ENCODE measurements at regions not wholly inside any gene's neighbourhood (a gene's known extent, or its start where the extent isn't known, plus 50 kb on each side); places are given as distances from the start of the nearest gene placed in this dataset.

DNA sequence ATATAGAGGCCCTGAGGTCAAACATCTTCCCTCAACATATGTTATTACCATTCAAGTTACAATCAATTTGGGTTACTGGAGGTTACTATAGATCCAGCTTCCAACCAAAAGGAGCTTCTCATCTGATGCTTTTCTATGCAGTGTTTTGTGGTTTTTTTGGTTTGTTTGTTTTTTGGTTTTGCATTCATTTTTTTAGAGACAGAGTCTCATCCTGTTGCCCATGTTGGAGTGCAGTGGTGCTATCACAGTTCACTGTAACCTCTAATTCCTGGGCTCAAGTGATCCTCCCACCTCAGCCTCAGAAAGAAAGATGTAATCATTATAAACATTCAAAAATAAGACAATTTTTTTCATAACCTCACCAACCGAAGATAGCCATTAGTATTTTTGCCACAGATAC, 124.4 kb upstream of the JARID2 start:
- no peaks in the 10 kb centered on the region for H3K27me3 ChIP-seq
- no peak for TF ChIP-seq CTCF (IDR thresholded peaks at IDR 0.05)
- DNase-seq (ENCODE audit: low spot score in 2 of 2), result no peak
- H3K9me3 ChIP-seq, result no peaks in the 10 kb centered on the region
- no peak overlapping the region for H3K27ac ChIP-seq
- intact Hi-C loops (cut with DNase I), result no loop called here
- H3K4me1 ChIP-seq, result no peaks in the 10 kb centered on the region
- no peak overlapping the region for H3K4me3 ChIP-seq
- H3K36me3 ChIP-seq, result no peaks in the 10 kb centered on the region

DNA sequence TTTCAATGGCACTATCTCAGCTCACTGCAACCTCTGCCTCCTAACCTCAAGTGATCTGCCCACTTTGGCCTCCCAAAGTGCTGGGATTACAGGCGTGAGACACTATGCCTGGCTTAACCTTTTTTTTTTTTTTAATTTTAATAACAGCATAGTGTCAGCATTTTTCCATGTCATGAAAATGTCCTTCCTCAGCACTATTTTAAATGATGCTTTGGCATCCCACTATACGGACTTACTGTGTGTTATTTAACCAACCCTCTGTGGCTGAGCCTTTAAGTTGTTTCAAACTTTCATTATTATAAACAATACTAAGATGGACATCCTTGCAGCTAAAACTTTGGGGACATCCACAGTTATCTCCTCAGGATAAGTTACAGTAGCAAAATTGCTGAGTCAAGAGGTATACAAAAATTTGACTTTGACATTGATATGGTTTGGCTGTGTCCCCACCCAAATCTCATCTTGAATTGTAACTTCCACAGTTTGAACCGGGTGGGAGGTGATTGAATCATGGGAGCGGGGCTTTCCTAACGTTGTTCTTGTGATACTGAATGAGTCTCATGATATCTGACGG, 123.8 kb upstream of the JARID2 start:
- Histone ChIP-seq H3K9me3 (no peaks in the 10 kb centered on the region), H3K4me3 (no peak overlapping the region), H3K27ac (no peak overlapping the region), H3K36me3 (no peaks in the 10 kb centered on the region), H3K4me1 (no peaks in the 10 kb centered on the region), H3K27me3 (no peaks in the 10 kb centered on the region)
- DNase-seq (ENCODE audit: low spot score in 2 of 2), result no peak
- TF ChIP-seq CTCF (IDR thresholded peaks at IDR 0.05), result no peak
- intact Hi-C loops (cut with DNase I), result no loop called here

DNA sequence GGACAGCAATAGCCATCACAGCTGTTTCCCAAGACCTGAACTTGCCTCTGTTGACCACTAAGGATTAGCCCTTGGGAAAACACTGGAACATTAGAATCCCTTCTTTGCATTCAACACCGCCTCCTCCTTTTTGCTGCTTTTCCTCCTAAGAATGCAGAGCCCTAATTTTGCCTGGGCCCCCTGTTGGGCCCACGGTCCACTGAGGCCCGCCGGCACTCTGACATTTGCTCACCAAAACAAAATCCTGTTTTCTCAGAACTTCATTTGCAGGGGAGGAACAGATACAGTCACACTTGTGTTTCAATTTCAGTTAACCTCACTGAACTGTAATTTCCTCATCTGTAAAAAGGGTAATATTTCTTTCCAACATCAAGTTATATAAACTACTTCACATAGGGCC, 116.0 kb upstream of the JARID2 start:
- intact Hi-C loops (cut with DNase I), result no loop called here
- H3K4me3 ChIP-seq, result no peak overlapping the region
- no peaks in the 10 kb centered on the region for H3K36me3 ChIP-seq
- H3K27me3 ChIP-seq, result no peaks in the 10 kb centered on the region
- no peaks in the 10 kb centered on the region for H3K4me1 ChIP-seq
- no peak for DNase-seq (ENCODE audit: low spot score in 2 of 2)
- H3K27ac ChIP-seq, result no peak overlapping the region
- H3K9me3 ChIP-seq, result no peaks in the 10 kb centered on the region
- TF ChIP-seq CTCF (IDR thresholded peaks at IDR 0.05), result no peak

DNA sequence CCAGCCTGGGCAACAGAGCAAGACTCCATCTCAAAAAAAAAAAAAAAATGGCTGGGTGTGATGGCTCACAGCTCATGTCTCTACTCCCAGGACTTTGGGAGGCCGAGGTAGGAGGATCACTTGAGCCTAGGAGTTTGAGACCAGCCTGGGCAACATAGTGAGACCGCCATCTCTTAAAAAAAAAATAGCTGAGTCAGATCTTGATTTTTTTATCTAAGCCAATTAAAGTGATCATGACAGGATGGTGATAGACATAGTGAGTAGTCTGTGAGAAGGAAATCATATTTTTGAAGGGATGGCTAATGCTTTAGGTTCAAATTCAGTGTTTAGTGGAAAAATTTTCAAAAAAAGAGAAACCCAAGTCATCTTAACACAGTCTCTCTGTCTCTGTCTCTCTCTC, 114.6 kb upstream of the JARID2 start:
- intact Hi-C loops (cut with DNase I), result no loop called here
- no peak for DNase-seq (ENCODE audit: low spot score in 2 of 2)
- no peaks in the 10 kb centered on the region for H3K27me3 ChIP-seq
- TF ChIP-seq CTCF (IDR thresholded peaks at IDR 0.05), result no peak
- no peaks in the 10 kb centered on the region for H3K9me3 ChIP-seq
- H3K4me3 ChIP-seq, result no peak overlapping the region
- no peaks in the 10 kb centered on the region for H3K36me3 ChIP-seq
- H3K27ac ChIP-seq, result no peak overlapping the region
- H3K4me1 ChIP-seq, result no peaks in the 10 kb centered on the region

DNA sequence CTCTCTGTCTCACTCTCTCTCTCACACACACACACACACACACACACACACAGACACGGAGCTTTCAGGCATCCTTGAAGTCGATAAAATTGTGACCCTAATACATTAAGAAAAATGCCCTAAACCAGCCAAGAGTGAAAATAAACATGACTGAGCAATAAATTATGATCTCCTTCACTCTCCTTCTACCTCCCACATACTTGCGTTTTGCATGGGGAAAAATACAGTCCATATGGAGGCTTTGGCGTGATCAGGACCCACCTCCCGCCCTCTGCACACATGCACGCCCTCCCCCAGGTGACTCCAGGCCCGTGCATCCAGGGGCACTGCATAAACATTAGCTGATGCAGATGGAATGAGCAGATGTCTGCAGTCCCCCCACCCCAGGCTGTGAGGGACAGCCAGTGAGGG, 114.2 kb upstream of the JARID2 start:
- Histone ChIP-seq H3K9me3 (no peaks in the 10 kb centered on the region), H3K36me3 (no peaks in the 10 kb centered on the region), H3K4me1 (no peaks in the 10 kb centered on the region), H3K4me3 (no peak overlapping the region), H3K27me3 (no peaks in the 10 kb centered on the region), H3K27ac (no peak overlapping the region)
- no peak for DNase-seq (ENCODE audit: low spot score in 2 of 2)
- intact Hi-C loops (cut with DNase I), result no loop called here
- no peak for TF ChIP-seq CTCF (IDR thresholded peaks at IDR 0.05)

DNA sequence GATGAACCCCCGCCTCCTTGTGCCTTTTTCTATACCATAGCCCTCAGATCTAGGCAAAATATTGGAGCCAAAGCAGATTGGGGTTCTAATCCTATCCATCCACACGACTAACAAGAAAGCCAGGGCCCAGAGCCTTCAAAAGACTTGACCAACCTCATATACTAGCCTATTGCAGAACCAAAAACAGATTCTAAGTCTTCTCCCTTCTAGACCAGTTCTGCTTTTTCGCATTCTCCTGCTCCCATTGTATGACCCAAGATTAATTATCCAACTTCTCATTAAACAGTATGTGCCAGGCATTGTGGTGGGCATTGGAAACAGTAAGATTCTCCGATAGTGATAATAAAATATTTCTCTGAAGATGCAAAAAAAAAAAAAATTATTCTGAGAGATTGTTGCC, 113.7 kb upstream of the JARID2 start:
- Histone ChIP-seq H3K36me3 (no peaks in the 10 kb centered on the region), H3K4me3 (no peak overlapping the region), H3K4me1 (no peaks in the 10 kb centered on the region), H3K27ac (no peak overlapping the region), H3K27me3 (no peaks in the 10 kb centered on the region), H3K9me3 (no peaks in the 10 kb centered on the region)
- TF ChIP-seq CTCF (IDR thresholded peaks at IDR 0.05), result no peak
- no peak for DNase-seq (ENCODE audit: low spot score in 2 of 2)
- intact Hi-C loops (cut with DNase I), result no loop called here
